ENCODE measurements at regions not wholly inside any gene's neighbourhood (a gene's known extent, or its start where the extent isn't known, plus 50 kb on each side); places are given as distances from the start of the nearest gene placed in this dataset.

DNA sequence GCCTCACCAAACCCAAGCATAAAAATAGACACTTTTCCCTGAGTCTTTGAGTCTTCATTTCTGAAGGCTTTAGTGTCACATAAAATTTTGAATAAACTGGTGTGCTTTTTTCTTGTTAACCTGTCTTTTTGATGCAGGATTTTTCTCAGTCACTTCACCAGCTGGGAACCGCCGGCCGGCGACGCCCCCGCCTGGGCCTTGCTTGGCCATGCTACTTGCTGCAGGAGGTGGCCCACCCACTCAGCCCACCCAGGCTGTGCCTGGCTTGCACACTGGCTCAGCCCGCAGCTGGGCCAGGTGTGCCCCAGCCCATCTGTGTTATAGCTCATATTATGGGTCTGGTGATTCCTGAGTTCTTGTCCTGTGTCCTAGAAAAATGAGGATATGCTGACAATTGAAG lies 247.4 kb upstream of the CACNA2D1 start:
- H3K4me1 ChIP-seq, result no peaks in the 10 kb centered on the region
- H3K27ac ChIP-seq, result no peak overlapping the region
- TF ChIP-seq, protein P1, sequence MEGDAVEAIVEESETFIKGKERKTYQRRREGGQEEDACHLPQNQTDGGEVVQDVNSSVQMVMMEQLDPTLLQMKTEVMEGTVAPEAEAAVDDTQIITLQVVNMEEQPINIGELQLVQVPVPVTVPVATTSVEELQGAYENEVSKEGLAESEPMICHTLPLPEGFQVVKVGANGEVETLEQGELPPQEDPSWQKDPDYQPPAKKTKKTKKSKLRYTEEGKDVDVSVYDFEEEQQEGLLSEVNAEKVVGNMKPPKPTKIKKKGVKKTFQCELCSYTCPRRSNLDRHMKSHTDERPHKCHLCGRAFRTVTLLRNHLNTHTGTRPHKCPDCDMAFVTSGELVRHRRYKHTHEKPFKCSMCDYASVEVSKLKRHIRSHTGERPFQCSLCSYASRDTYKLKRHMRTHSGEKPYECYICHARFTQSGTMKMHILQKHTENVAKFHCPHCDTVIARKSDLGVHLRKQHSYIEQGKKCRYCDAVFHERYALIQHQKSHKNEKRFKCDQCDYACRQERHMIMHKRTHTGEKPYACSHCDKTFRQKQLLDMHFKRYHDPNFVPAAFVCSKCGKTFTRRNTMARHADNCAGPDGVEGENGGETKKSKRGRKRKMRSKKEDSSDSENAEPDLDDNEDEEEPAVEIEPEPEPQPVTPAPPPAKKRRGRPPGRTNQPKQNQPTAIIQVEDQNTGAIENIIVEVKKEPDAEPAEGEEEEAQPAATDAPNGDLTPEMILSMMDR (IDR thresholded peaks at IDR 0.05), result no peak
- no peaks in the 10 kb centered on the region for H3K36me3 ChIP-seq
- no peaks in the 10 kb centered on the region for H3K9me3 ChIP-seq
- no peak overlapping the region for H3K4me3 ChIP-seq
- intact Hi-C loops (cut with DNase I), result no loop called here
- no peaks in the 10 kb centered on the region for H3K27me3 ChIP-seq
- DNase-seq (ENCODE audit: low spot score in 2 of 2), result no peak

DNA sequence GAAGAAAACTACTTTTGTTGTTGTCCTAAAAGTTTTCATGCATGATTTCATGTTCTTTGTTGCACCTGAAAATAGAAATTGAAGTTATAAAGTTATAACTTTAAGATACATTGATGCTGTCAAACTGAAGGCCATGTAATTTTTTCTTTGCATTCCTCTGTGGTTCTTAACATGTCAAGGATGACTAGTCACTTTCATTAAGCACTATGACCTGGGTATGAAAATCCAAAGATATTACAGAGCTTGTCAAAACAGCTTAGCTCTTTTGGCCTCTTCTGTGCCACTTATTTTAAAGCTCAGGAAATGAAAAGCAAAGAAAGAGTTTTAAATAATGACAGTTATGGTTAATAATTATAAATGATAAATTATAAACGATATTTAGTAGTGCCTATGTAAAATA lies 241.6 kb upstream of the CACNA2D1 start:
- H3K27me3 ChIP-seq, result no peaks in the 10 kb centered on the region
- TF ChIP-seq, protein P1 (IDR thresholded peaks at IDR 0.05), result no peak
- H3K27ac ChIP-seq, result no peak overlapping the region
- H3K9me3 ChIP-seq, result no peaks in the 10 kb centered on the region
- no peak for DNase-seq (ENCODE audit: low spot score in 2 of 2)
- intact Hi-C loops (cut with DNase I), result no loop called here
- no peaks in the 10 kb centered on the region for H3K4me1 ChIP-seq
- no peak overlapping the region for H3K4me3 ChIP-seq
- H3K36me3 ChIP-seq, result no peaks in the 10 kb centered on the region

DNA sequence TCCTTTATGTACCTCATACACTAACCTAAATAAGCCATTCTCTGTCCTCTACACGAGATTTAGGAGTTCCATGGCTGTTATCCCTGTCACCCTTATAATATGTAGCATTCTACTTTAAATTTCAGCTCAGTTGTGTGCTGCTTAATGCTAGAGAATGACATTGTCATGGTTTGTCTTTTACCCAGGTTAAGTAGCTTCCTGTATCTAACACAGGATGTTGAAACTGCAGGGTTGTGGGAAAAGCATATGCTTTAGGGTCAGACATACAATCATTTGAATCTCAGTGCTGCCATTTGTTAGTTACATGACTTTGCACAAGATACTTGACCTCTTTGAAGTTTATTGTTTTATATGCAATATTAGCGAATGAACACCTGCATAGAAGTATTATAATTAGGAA lies 235.1 kb upstream of the CACNA2D1 start:
- TF ChIP-seq, protein P1 (IDR thresholded peaks at IDR 0.05), result no peak
- no peak for DNase-seq (ENCODE audit: low spot score in 2 of 2)
- Histone ChIP-seq H3K4me3 (no peak overlapping the region), H3K9me3 (no peaks in the 10 kb centered on the region), H3K27ac (no peak overlapping the region), H3K27me3 (no peaks in the 10 kb centered on the region), H3K4me1 (no peaks in the 10 kb centered on the region), H3K36me3 (no peaks in the 10 kb centered on the region)
- intact Hi-C loops (cut with DNase I), result no loop called here

DNA sequence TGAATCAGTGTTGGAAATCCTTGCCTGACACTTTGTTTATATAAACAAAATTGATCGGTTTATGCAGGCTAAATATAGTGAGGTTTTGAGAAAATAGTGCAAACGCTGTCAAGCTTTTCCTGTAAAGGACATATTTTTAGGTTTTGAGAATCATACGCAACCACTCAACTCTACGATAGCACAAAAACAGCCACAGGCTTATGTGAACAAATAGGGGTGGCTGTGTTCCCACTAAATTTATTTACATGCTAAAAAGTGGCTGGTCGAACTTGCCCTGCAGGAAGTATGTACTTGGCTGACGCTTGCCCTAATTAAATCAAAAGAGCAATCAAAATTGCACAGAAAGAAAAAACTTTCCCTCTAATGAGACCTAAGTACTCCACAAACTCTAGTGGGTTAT lies 234.7 kb upstream of the CACNA2D1 start:
- no peak overlapping the region for H3K27ac ChIP-seq
- intact Hi-C loops (cut with DNase I), result no loop called here
- no peaks in the 10 kb centered on the region for H3K9me3 ChIP-seq
- H3K27me3 ChIP-seq, result no peaks in the 10 kb centered on the region
- no peaks in the 10 kb centered on the region for H3K36me3 ChIP-seq
- TF ChIP-seq, protein P1 (IDR thresholded peaks at IDR 0.05), result no peak
- H3K4me1 ChIP-seq, result no peaks in the 10 kb centered on the region
- no peak for DNase-seq (ENCODE audit: low spot score in 2 of 2)
- no peak overlapping the region for H3K4me3 ChIP-seq

DNA sequence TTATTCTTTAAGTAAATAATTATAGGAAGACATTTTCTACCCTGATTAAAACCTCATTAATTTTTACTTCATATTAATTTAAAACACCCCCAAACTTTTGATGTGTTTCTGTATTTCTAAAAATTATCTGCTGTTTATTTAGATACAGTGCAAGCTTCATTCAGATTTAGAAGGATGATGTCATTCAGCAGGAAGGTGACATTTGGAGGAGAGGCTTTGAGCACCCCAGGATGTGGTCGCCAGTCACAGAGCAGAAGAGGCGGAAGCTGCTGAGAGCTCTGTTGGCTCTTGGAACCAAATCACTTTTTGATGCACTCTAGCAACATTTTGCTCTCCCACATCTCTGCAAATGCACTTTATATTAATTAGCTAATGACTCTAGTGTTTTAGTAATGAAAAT lies 233.9 kb upstream of the CACNA2D1 start:
- intact Hi-C loops (cut with DNase I), result no loop called here
- TF ChIP-seq, protein P1 (IDR thresholded peaks at IDR 0.05), result no peak
- Histone ChIP-seq H3K27me3 (no peaks in the 10 kb centered on the region), H3K4me1 (no peaks in the 10 kb centered on the region), H3K9me3 (no peaks in the 10 kb centered on the region), H3K36me3 (no peaks in the 10 kb centered on the region), H3K4me3 (no peak overlapping the region), H3K27ac (no peak overlapping the region)
- DNase-seq (ENCODE audit: low spot score in 2 of 2), result no peak

DNA sequence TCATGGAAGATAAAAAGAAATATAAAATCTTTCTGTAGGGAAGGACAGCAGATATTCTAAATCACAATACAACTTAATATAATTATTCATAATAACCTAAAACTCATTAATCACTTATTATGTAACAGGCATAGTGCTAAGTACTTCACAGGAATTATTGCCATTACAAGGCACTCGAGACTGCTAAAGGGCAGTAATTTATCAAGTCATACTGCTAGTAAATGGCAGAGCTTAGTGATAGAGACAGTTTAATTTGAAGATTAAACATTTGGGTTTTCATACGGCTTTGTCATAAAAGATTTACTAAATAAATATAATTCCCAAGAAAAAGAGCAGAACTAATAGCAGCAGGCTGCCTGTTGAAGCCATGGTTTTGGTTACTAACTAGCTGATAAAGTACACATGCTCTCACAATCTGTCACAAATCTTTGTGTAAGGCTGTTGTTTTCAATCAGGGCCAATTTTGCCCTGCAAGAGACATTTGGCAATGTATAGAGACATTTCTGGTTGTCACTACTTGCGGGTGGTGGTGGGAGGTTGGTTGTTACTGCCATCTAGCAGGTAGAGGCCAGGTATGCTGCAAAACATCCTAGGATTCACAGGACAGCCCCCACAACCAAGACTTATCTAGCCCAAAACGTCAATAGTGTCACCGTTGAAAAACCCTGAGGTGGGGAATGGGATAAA lies 233.3 kb upstream of the CACNA2D1 start:
- Histone ChIP-seq H3K9me3 (no peaks in the 10 kb centered on the region), H3K36me3 (no peaks in the 10 kb centered on the region), H3K4me3 (no peak overlapping the region), H3K27ac (no peak overlapping the region), H3K4me1 (no peaks in the 10 kb centered on the region), H3K27me3 (no peaks in the 10 kb centered on the region)
- DNase-seq (ENCODE audit: low spot score in 2 of 2), result no peak
- intact Hi-C loops (cut with DNase I), result no loop called here
- TF ChIP-seq, protein P1 (IDR thresholded peaks at IDR 0.05), result no peak
